SK-N-SH (cell line): ENCODE measurements at regions not wholly inside any gene's neighbourhood (a gene's known extent, or its start where the extent isn't known, plus 50 kb on each side); places are given as distances from the start of the nearest gene placed in this dataset.

ENCODE experiments used
- POLR2AphosphoS5 ChIP-seq: IDR thresholded peaks from 2 replicates; pipeline ENCODE4 v1.6.1; 2012; ENCODE audit warnings: low read depth, low read length
- RAD21 ChIP-seq: IDR thresholded peaks from 2 replicates; pipeline ENCODE4 v1.6.1; 2012; ENCODE audit warnings: mild to moderate bottlenecking, low read length
- TAF1 ChIP-seq: IDR thresholded peaks from 2 replicates; pipeline ENCODE4 v1.6.1; 2012; ENCODE audit warnings: low read depth, mild to moderate bottlenecking, low read length, moderate library complexity, borderline replicate concordance
- YY1 ChIP-seq: IDR thresholded peaks from 2 replicates; pipeline ENCODE4 v1.4.0; 2012; ENCODE audit warnings: low read depth, mild to moderate bottlenecking
- TF ChIP-seq, protein P1 (sequence below): fragments of 150-350 bp; IDR thresholded peaks from 2 replicates; pipeline ENCODE4 v1.6.1; 2017; ENCODE audit warnings: antibody characterized with exemption, low read length, low read depth, borderline replicate concordance
- TF ChIP-seq, protein P2 (sequence below): fragments of 200-600 bp; sonication (generic); IDR thresholded peaks from 2 replicates; pipeline ENCODE4 v1.6.1; 2017; ENCODE audit warnings: antibody characterized with exemption, mild to moderate bottlenecking, moderate library complexity

DNA sequence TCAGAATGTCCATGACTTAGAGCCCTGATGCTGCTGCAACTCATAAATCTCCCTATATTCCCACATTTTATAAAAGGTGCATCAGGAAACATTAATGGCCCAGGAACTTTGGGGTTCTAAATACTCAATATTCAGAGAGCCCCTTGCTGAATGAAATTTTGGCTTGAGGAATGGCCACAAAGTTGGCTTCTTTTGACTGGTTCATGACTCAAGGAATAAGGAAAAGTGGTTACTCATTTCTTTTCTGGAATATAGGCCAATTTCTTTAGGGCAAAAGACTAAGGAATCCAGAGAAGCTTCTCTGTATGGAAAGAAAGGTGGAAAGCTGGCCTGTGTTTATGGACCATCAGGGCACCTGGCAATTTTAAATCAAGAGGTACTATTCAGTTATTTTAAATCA lies 308.9 kb upstream of the NT5C1B start:
- TF ChIP-seq POLR2AphosphoS5 = no peak
- TF ChIP-seq YY1 = no peak
- TF ChIP-seq, protein P1, sequence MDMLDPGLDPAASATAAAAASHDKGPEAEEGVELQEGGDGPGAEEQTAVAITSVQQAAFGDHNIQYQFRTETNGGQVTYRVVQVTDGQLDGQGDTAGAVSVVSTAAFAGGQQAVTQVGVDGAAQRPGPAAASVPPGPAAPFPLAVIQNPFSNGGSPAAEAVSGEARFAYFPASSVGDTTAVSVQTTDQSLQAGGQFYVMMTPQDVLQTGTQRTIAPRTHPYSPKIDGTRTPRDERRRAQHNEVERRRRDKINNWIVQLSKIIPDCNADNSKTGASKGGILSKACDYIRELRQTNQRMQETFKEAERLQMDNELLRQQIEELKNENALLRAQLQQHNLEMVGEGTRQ = no peak
- no peak for TF ChIP-seq RAD21
- TF ChIP-seq TAF1 = no peak
- TF ChIP-seq, protein P2, sequence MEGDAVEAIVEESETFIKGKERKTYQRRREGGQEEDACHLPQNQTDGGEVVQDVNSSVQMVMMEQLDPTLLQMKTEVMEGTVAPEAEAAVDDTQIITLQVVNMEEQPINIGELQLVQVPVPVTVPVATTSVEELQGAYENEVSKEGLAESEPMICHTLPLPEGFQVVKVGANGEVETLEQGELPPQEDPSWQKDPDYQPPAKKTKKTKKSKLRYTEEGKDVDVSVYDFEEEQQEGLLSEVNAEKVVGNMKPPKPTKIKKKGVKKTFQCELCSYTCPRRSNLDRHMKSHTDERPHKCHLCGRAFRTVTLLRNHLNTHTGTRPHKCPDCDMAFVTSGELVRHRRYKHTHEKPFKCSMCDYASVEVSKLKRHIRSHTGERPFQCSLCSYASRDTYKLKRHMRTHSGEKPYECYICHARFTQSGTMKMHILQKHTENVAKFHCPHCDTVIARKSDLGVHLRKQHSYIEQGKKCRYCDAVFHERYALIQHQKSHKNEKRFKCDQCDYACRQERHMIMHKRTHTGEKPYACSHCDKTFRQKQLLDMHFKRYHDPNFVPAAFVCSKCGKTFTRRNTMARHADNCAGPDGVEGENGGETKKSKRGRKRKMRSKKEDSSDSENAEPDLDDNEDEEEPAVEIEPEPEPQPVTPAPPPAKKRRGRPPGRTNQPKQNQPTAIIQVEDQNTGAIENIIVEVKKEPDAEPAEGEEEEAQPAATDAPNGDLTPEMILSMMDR = no peak
